ENCODE measurements at regions not wholly inside any gene's neighbourhood (a gene's known extent, or its start where the extent isn't known, plus 50 kb on each side); places are given as distances from the start of the nearest gene placed in this dataset.

- TF ChIP-seq, protein P1, sequence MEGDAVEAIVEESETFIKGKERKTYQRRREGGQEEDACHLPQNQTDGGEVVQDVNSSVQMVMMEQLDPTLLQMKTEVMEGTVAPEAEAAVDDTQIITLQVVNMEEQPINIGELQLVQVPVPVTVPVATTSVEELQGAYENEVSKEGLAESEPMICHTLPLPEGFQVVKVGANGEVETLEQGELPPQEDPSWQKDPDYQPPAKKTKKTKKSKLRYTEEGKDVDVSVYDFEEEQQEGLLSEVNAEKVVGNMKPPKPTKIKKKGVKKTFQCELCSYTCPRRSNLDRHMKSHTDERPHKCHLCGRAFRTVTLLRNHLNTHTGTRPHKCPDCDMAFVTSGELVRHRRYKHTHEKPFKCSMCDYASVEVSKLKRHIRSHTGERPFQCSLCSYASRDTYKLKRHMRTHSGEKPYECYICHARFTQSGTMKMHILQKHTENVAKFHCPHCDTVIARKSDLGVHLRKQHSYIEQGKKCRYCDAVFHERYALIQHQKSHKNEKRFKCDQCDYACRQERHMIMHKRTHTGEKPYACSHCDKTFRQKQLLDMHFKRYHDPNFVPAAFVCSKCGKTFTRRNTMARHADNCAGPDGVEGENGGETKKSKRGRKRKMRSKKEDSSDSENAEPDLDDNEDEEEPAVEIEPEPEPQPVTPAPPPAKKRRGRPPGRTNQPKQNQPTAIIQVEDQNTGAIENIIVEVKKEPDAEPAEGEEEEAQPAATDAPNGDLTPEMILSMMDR (IDR thresholded peaks at IDR 0.05) = no peak
- no peak for TF ChIP-seq POLR2A (IDR thresholded peaks at IDR 0.05)
- TF ChIP-seq POLR2AphosphoS5 (IDR thresholded peaks at IDR 0.05) = no peak
- no peak for TF ChIP-seq EP300 (IDR thresholded peaks at IDR 0.05)
These were observed 519.8 kb upstream of the ZNF804A start for GRCh38 chr2:184078496-184078895.
